ENCODE measurements at regions not wholly inside any gene's neighbourhood (a gene's known extent, or its start where the extent isn't known, plus 50 kb on each side); places are given as distances from the start of the nearest gene placed in this dataset.

DNA sequence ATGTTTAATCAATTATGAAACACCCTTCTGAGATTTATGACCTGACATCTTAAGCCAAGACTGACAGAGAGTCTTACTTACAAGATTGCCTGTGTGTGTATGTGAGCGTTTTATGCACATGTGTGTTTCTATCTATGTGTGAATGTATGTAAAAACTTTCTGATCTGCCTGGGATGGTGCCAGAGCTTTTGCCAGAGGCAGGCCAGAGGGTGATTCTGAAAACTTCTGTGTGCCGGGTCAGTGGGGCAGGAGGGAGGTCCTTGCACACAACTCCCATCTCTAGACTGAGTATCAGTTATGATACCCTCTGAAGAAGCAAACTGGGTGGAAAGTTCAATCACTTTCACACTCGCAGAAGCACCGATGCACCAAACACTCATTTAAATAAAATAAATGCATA, 335.0 kb upstream of the NT5C1B start:
- ATAC-seq (no peak), DNase-seq (no peak)
- ChIA-PET CTCF (no interaction called here), POLR2A (ENCODE audit: unreplicated experiment) (no interaction called here)
- H3K9ac ChIP-seq (ENCODE audit: low read length): no peak overlapping the region
- intact Hi-C loops (cut with micrococcal nuclease): no loop called here
- H3K9me2 ChIP-seq (replicated peaks; ENCODE audit: low read length): no peaks in the 10 kb centered on the region
- H3F3A ChIP-seq (ENCODE audit: low read length, unreplicated experiment): no peaks in the 10 kb centered on the region
- no peaks in the 10 kb centered on the region for H3K79me2 ChIP-seq (ENCODE audit: low read length)
- TF ChIP-seq EZH2 (IDR thresholded peaks at IDR 0.05; ENCODE audit: low read length, unreplicated experiment): no peak
- TF ChIP-seq, protein P1, sequence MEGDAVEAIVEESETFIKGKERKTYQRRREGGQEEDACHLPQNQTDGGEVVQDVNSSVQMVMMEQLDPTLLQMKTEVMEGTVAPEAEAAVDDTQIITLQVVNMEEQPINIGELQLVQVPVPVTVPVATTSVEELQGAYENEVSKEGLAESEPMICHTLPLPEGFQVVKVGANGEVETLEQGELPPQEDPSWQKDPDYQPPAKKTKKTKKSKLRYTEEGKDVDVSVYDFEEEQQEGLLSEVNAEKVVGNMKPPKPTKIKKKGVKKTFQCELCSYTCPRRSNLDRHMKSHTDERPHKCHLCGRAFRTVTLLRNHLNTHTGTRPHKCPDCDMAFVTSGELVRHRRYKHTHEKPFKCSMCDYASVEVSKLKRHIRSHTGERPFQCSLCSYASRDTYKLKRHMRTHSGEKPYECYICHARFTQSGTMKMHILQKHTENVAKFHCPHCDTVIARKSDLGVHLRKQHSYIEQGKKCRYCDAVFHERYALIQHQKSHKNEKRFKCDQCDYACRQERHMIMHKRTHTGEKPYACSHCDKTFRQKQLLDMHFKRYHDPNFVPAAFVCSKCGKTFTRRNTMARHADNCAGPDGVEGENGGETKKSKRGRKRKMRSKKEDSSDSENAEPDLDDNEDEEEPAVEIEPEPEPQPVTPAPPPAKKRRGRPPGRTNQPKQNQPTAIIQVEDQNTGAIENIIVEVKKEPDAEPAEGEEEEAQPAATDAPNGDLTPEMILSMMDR (conservative IDR thresholded peaks at IDR 0.05; ENCODE audit: low read depth, low read length): no peak
- TF ChIP-seq EZH2phosphoT487 (IDR thresholded peaks at IDR 0.05; ENCODE audit: borderline replicate concordance, low read length): no peak
- no TSS peak for BruUV-seq (replicated peaks)
- H3K9me3 ChIP-seq (ENCODE audit: low read length): no peaks in the 10 kb centered on the region
- H3K4me3 ChIP-seq (ENCODE audit: low read length): no peak overlapping the region
- H2AFZ ChIP-seq (ENCODE audit: low read length): no peak overlapping the region
- H4K20me1 ChIP-seq (ENCODE audit: low read length): no peaks in the 10 kb centered on the region
- H3K27ac ChIP-seq (ENCODE audit: low read length): no peak overlapping the region
- peaks cover 7% of the 10 kb centered on the region; the same call in 1 of the 2 replicates for H3K4me1 ChIP-seq (ENCODE audit: insufficient read depth, low read length)
- H3K4me2 ChIP-seq (ENCODE audit: low read length): no peak overlapping the region
- no peaks in the 10 kb centered on the region for H3K36me3 ChIP-seq (ENCODE audit: low read depth, low read length)
- no peaks in the 10 kb centered on the region for H3K27me3 ChIP-seq (ENCODE audit: low read length)

DNA sequence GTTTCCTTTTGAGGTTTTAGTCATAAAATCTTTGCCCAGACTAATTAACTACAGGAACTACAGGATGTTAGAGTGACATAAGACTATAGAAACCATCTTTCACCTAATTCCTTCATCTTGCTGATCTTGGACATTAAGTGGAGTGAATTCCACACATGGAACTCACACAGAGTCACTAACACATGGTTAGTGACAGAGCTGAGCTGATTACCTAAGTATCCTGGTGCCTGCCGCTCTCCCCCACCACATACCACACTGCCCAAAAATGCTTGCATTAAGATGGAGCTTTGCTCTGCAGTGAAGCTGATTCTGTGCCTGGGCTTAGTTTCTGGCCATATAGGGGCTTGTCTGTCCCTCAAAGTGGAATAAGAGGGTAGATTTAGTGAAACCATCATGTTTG, 332.9 kb upstream of the NT5C1B start:
- no TSS peak for BruUV-seq (replicated peaks)
- H3F3A ChIP-seq (ENCODE audit: low read length, unreplicated experiment): no peaks in the 10 kb centered on the region
- no peak overlapping the region for H2AFZ ChIP-seq (ENCODE audit: low read length)
- POLR2A ChIA-PET (ENCODE audit: unreplicated experiment): no interaction called here
- H3K27ac ChIP-seq (ENCODE audit: low read length): no peak overlapping the region
- H3K9me2 ChIP-seq (replicated peaks; ENCODE audit: low read length): no peaks in the 10 kb centered on the region
- CTCF ChIA-PET: no interaction called here
- no peak overlapping the region for H3K4me3 ChIP-seq (ENCODE audit: low read length)
- H3K36me3 ChIP-seq (ENCODE audit: low read depth, low read length): no peaks in the 10 kb centered on the region
- ATAC-seq: no peak
- no peaks in the 10 kb centered on the region for H3K4me1 ChIP-seq (ENCODE audit: insufficient read depth, low read length)
- TF ChIP-seq EZH2phosphoT487 (IDR thresholded peaks at IDR 0.05; ENCODE audit: borderline replicate concordance, low read length) (no peak), EZH2 (IDR thresholded peaks at IDR 0.05; ENCODE audit: low read length, unreplicated experiment) (no peak)
- TF ChIP-seq, protein P1 (conservative IDR thresholded peaks at IDR 0.05; ENCODE audit: low read depth, low read length): no peak
- intact Hi-C loops (cut with micrococcal nuclease): no loop called here
- no peaks in the 10 kb centered on the region for H3K79me2 ChIP-seq (ENCODE audit: low read length)
- no peak overlapping the region for H3K9ac ChIP-seq (ENCODE audit: low read length)
- no peaks in the 10 kb centered on the region for H3K27me3 ChIP-seq (ENCODE audit: low read length)
- H3K9me3 ChIP-seq (ENCODE audit: low read length): no peaks in the 10 kb centered on the region
- no peak for DNase-seq
- H4K20me1 ChIP-seq (ENCODE audit: low read length): no peaks in the 10 kb centered on the region
- H3K4me2 ChIP-seq (ENCODE audit: low read length): no peak overlapping the region

DNA sequence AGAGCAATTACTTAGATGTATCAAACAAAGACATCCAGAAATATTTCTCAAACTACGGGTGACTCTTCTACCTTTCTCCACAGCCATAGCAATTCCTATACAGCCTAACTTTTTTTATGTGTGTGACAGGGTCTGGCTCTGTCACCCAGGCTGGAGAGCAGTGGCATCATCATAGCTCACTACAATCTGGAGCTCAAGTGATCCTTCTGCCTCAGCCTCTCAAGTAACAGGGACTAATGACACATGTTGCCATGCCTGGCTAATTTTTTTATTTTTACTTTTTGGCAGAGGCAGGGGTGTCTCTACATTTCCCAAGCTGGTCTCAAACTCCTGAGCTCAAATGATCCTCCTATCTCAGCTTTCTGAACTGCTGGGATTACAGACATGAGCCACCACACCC, 328.9 kb upstream of the NT5C1B start:
- H3K4me2 ChIP-seq (ENCODE audit: low read length): no peak overlapping the region
- no TSS peak for BruUV-seq (replicated peaks)
- TF ChIP-seq EZH2 (IDR thresholded peaks at IDR 0.05; ENCODE audit: low read length, unreplicated experiment): no peak
- TF ChIP-seq, protein P1 (conservative IDR thresholded peaks at IDR 0.05; ENCODE audit: low read depth, low read length): no peak
- H3K4me1 ChIP-seq (ENCODE audit: insufficient read depth, low read length): no peaks in the 10 kb centered on the region
- no peak overlapping the region for H2AFZ ChIP-seq (ENCODE audit: low read length)
- H3K27me3 ChIP-seq (ENCODE audit: low read length): no peaks in the 10 kb centered on the region
- DNase-seq (no peak), ATAC-seq (no peak)
- ChIA-PET CTCF (no interaction called here), POLR2A (ENCODE audit: unreplicated experiment) (interaction anchor here (0.5 kb wide), 1 partner anchor 481 kb away, joined by 6 read pairs; no protein-coding TSS in a partner anchor)
- H3K9me2 ChIP-seq (replicated peaks; ENCODE audit: low read length): no peaks in the 10 kb centered on the region
- H3K36me3 ChIP-seq (ENCODE audit: low read depth, low read length): no peaks in the 10 kb centered on the region
- no peaks in the 10 kb centered on the region for H3K79me2 ChIP-seq (ENCODE audit: low read length)
- no peaks in the 10 kb centered on the region for H3F3A ChIP-seq (ENCODE audit: low read length, unreplicated experiment)
- H4K20me1 ChIP-seq (ENCODE audit: low read length): no peaks in the 10 kb centered on the region
- H3K9me3 ChIP-seq (ENCODE audit: low read length): no peaks in the 10 kb centered on the region
- H3K4me3 ChIP-seq (ENCODE audit: low read length): no peak overlapping the region
- no peak overlapping the region for H3K27ac ChIP-seq (ENCODE audit: low read length)
- no peak overlapping the region for H3K9ac ChIP-seq (ENCODE audit: low read length)
- intact Hi-C loops (cut with micrococcal nuclease): no loop called here
